GM23338 (cell line): ENCODE measurements at regions not wholly inside any gene's neighbourhood (a gene's known extent, or its start where the extent isn't known, plus 50 kb on each side); places are given as distances from the start of the nearest gene placed in this dataset.

ENCODE experiments used
- ATAC-seq: fragments of 200-7000 bp; cut with Tn5 transposase; 3 replicates; pipeline ENCODE4 v1.9.1; 2020
- DNase-seq: peaks from one replicate; pipeline ENCODE4 v3.0.0-alpha.2; 2015; ENCODE audit warnings: low spot score
- H2AFZ ChIP-seq: fragments of 200-600 bp; sonication (generic); 2 replicates; pipeline ENCODE4 v1.8.0; 2016; ENCODE audit warnings: antibody characterized with exemption, mild to moderate bottlenecking, moderate library complexity
- H3F3A ChIP-seq: fragments of 200-600 bp; sonication (generic); replicated peaks from 2 replicates; pipeline ENCODE4 v1.8.0; 2017; ENCODE audit warnings: antibody characterized with exemption, mixed run types, low read depth
- H3K27ac ChIP-seq: fragments of 200-600 bp; sonication (generic); 2 replicates; pipeline ENCODE4 v1.6.1; 2016; ENCODE audit warnings: low read depth
- H3K27me3 ChIP-seq: fragments of 200-600 bp; sonication (generic); 2 replicates; pipeline ENCODE4 v1.8.0; 2016; ENCODE audit warnings: mild to moderate bottlenecking, mixed run types, moderate library complexity; ENCODE audit not compliant: insufficient read depth
- H3K36me3 ChIP-seq: fragments of 200-600 bp; sonication (generic); 2 replicates; pipeline ENCODE4 v1.8.0; 2016; ENCODE audit warnings: mild to moderate bottlenecking; ENCODE audit not compliant: insufficient read depth
- H3K4me1 ChIP-seq: fragments of 200-600 bp; sonication (generic); 2 replicates; pipeline ENCODE4 v1.8.0; 2016; ENCODE audit warnings: mild to moderate bottlenecking, moderate library complexity; ENCODE audit not compliant: insufficient read depth
- H3K4me2 ChIP-seq: fragments of 200-600 bp; sonication (generic); 2 replicates; pipeline ENCODE4 v1.7.1; 2017; ENCODE audit warnings: mixed run types
- H3K4me3 ChIP-seq: fragments of 200-600 bp; sonication (generic); 2 replicates; pipeline ENCODE4 v1.6.1; 2016; ENCODE audit warnings: mixed run types
- H3K79me2 ChIP-seq: fragments of 200-600 bp; sonication (generic); replicated peaks from 2 replicates; pipeline ENCODE4 v1.8.0; 2017; ENCODE audit warnings: mild to moderate bottlenecking; ENCODE audit not compliant: insufficient read depth
- H3K9me2 ChIP-seq: fragments of 200-600 bp; sonication (generic); 2 replicates; pipeline ENCODE4 v1.8.0; 2017; ENCODE audit not compliant: insufficient read depth
- H4K20me1 ChIP-seq: fragments of 200-600 bp; sonication (generic); replicated peaks from 2 replicates; pipeline ENCODE4 v1.8.0; 2017; ENCODE audit warnings: mild to moderate bottlenecking; ENCODE audit not compliant: insufficient read depth
- H3K27ac Mint-ChIP-seq: 2 replicates; pipeline ENCODE4 v1.8.0; 2020; ENCODE audit warnings: inconsistent platforms, mild to moderate bottlenecking, moderate library complexity, mixed read lengths
- H3K27me3 Mint-ChIP-seq: 3 replicates; pipeline ENCODE4 v1.8.0; 2022; ENCODE audit warnings: low read depth, mild to moderate bottlenecking, moderate library complexity, mixed read lengths, inconsistent platforms; ENCODE audit not compliant: insufficient read depth, poor library complexity
- H3K36me3 Mint-ChIP-seq: 3 replicates; pipeline ENCODE4 v1.8.0; 2021; ENCODE audit warnings: low read depth, mild to moderate bottlenecking, inconsistent platforms, moderate library complexity, mixed read lengths
- H3K4me1 Mint-ChIP-seq: 3 replicates; pipeline ENCODE4 v1.8.0; 2020; ENCODE audit warnings: mild to moderate bottlenecking, inconsistent platforms, mixed read lengths
- H3K4me3 Mint-ChIP-seq: 3 replicates; pipeline ENCODE4 v1.8.0; 2021; ENCODE audit warnings: moderate library complexity, mild to moderate bottlenecking, inconsistent platforms, mixed read lengths
- H3K9me3 Mint-ChIP-seq: 3 replicates; pipeline ENCODE4 v1.8.0; 2020; ENCODE audit warnings: moderate library complexity, mild to moderate bottlenecking, inconsistent platforms, mixed read lengths
- EZH2 ChIP-seq: fragments of 200-600 bp; sonication (generic); IDR thresholded peaks from one replicate; pipeline ENCODE4 v1.8.0; 2017; ENCODE audit warnings: antibody characterized with exemption, mild to moderate bottlenecking, low read depth; ENCODE audit not compliant: unreplicated experiment
- EZH2phosphoT487 ChIP-seq: fragments of 200-600 bp; sonication (generic); IDR thresholded peaks from one replicate; pipeline ENCODE4 v1.8.1; 2018; ENCODE audit warnings: antibody characterized with exemption; ENCODE audit not compliant: unreplicated experiment
- NANOG ChIP-seq: IDR thresholded peaks from 2 replicates; pipeline ENCODE4 v1.6.1; 2016; ENCODE audit warnings: antibody characterized with exemption, borderline replicate concordance
- STAT1 ChIP-seq: IDR thresholded peaks from one replicate; pipeline ENCODE4 v1.6.1; 2016; ENCODE audit warnings: antibody characterized with exemption; ENCODE audit not compliant: unreplicated experiment
- ZNF114 ChIP-seq: fragments of 250-450 bp; sonication (Bioruptor Pico); IDR thresholded peaks from 2 replicates; pipeline ENCODE4 v1.5.0; 2020; ENCODE audit warnings: mild to moderate bottlenecking, moderate library complexity
- TF ChIP-seq, protein P1 (sequence below): IDR thresholded peaks from 2 replicates; pipeline ENCODE4 v1.6.1; 2016; ENCODE audit warnings: antibody characterized with exemption
- TF ChIP-seq, protein P2 (sequence below), 2 experiments: fragments of 200-600 bp in 1 of 2; sonication (generic) in 1 of 2; conservative IDR thresholded peaks; 2 replicates each; pipeline versions ENCODE4 v1.5.1 to v1.6.1; 2016 to 2017; ENCODE audit warnings: antibody characterized with exemption in 2 of 2, low read depth in 2 of 2, mild to moderate bottlenecking in 2 of 2, moderate library complexity in 1 of 2
- TF ChIP-seq, protein P3 (sequence below): IDR thresholded peaks from one replicate; pipeline ENCODE4 v1.6.1; 2018; ENCODE audit warnings: antibody characterized with exemption; ENCODE audit not compliant: unreplicated experiment

DNA sequence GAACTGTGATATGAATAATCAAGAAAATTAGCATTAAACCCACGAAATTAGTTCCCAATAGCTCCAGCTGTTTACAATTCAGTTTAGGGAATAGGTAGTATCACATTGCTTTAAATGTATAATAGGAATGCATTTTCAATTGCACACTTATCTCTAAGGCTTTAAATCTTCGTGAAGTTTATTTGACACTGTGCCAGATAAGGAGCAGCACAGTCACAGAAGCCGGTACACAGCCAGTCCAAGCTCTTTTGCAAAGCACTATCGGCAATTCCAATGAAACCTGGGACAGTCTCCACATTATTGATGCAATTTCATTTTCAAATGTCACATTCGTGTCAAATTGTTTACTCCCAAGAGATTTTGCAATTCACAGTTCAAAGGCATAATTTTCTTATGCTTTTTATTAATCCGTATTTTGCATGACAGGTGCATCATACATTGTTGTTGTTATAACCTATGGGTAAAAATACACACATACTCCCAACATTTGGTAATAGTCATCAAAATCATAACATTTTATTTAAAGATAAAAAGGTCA lies 602.8 kb downstream of the RPS29 start (continued):
- TF ChIP-seq, protein P1, sequence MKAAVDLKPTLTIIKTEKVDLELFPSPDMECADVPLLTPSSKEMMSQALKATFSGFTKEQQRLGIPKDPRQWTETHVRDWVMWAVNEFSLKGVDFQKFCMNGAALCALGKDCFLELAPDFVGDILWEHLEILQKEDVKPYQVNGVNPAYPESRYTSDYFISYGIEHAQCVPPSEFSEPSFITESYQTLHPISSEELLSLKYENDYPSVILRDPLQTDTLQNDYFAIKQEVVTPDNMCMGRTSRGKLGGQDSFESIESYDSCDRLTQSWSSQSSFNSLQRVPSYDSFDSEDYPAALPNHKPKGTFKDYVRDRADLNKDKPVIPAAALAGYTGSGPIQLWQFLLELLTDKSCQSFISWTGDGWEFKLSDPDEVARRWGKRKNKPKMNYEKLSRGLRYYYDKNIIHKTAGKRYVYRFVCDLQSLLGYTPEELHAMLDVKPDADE: no peak

DNA sequence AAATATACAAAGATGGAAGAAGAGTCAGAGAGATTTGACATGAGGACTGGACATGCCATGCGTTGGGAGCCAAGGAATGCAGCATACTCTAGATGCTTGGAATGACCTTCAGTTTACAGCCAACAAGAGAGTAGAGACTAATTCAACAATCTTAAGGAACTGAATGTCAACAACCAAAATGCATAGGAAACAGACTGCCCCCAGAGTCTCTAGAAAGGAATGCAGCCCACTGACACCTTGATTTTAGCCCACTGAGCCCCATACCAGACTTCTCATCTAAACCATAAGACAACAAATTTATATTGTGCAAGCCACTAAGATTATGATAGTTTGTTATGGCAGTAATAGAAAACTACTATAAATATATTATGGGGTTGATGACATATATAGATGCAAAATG lies 611.2 kb downstream of the RPS29 start:
- Histone ChIP-seq H2AFZ (no peak overlapping the region), H3K79me2 (no peaks in the 10 kb centered on the region), H3F3A (no peaks in the 10 kb centered on the region), H3K27me3 (no peaks in the 10 kb centered on the region), H3K27ac (no peak overlapping the region), H3K9me2 (no peaks in the 10 kb centered on the region), H3K36me3 (no peaks in the 10 kb centered on the region), H3K4me2 (no peak overlapping the region), H3K4me3 (no peak overlapping the region), H3K4me1 (no peaks in the 10 kb centered on the region), H4K20me1 (no peaks in the 10 kb centered on the region)
- Mint-ChIP-seq H3K4me3 (no peak overlapping the region), H3K36me3 (no peaks in the 10 kb centered on the region), H3K27me3 (no peaks in the 10 kb centered on the region), H3K27ac (no peak overlapping the region), H3K4me1 (0 out of 3 replicates have a peak, but pooled peaks cover 2% of the 10 kb centered on the region), H3K9me3 (no peaks in the 10 kb centered on the region)
- no peak for TF ChIP-seq EZH2phosphoT487
- no peak for TF ChIP-seq EZH2
- TF ChIP-seq, protein P1: no peak
- TF ChIP-seq, protein P2, sequence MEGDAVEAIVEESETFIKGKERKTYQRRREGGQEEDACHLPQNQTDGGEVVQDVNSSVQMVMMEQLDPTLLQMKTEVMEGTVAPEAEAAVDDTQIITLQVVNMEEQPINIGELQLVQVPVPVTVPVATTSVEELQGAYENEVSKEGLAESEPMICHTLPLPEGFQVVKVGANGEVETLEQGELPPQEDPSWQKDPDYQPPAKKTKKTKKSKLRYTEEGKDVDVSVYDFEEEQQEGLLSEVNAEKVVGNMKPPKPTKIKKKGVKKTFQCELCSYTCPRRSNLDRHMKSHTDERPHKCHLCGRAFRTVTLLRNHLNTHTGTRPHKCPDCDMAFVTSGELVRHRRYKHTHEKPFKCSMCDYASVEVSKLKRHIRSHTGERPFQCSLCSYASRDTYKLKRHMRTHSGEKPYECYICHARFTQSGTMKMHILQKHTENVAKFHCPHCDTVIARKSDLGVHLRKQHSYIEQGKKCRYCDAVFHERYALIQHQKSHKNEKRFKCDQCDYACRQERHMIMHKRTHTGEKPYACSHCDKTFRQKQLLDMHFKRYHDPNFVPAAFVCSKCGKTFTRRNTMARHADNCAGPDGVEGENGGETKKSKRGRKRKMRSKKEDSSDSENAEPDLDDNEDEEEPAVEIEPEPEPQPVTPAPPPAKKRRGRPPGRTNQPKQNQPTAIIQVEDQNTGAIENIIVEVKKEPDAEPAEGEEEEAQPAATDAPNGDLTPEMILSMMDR (conservative IDR thresholded peaks at IDR 0.05; ENCODE audit: low read depth in 2 of 2): peak; percentile 40 to 53
- no peak for TF ChIP-seq ZNF114 (CRISPR knock-in tag)
- DNase-seq: peak; percentile 59
- ATAC-seq: peak; percentile 69

DNA sequence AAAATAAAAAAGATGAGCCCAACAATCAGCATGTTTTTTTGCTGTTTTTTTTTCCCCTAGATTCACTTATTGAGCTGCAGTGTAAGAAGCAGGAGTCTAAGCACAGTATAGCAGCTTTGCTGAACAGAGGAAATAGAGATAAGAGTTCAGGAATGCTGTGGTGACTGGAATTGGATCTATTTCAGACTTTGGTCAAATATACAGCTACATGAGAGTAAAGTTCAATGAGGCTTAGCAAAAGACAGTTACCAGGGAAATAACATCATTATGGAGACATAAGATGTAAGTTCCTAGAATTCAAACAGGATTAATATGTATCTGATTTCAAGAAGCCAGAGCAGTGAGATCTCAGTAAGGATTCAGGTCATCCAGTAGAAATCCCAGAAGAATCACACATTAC lies 613.0 kb downstream of the RPS29 start:
- Histone ChIP-seq H3K4me2 (no peak overlapping the region), H3F3A (no peaks in the 10 kb centered on the region), H3K4me3 (no peak overlapping the region), H4K20me1 (no peaks in the 10 kb centered on the region), H3K27me3 (no peaks in the 10 kb centered on the region), H2AFZ (no peak overlapping the region), H3K4me1 (no peaks in the 10 kb centered on the region), H3K27ac (no peak overlapping the region), H3K36me3 (no peaks in the 10 kb centered on the region), H3K9me2 (no peaks in the 10 kb centered on the region), H3K79me2 (no peaks in the 10 kb centered on the region)
- no peak for DNase-seq
- ATAC-seq: no peak
- H3K36me3 Mint-ChIP-seq: no peaks in the 10 kb centered on the region
- H3K27ac Mint-ChIP-seq: no peak overlapping the region
- no peak overlapping the region for H3K4me3 Mint-ChIP-seq
- no peaks in the 10 kb centered on the region for H3K9me3 Mint-ChIP-seq
- H3K4me1 Mint-ChIP-seq: no peaks in the 10 kb centered on the region; the same call in 2 of the 3 replicates
- no peaks in the 10 kb centered on the region for H3K27me3 Mint-ChIP-seq
- TF ChIP-seq STAT1 (no peak), NANOG (no peak), ZNF114 (CRISPR knock-in tag) (no peak)
- TF ChIP-seq, protein P3, sequence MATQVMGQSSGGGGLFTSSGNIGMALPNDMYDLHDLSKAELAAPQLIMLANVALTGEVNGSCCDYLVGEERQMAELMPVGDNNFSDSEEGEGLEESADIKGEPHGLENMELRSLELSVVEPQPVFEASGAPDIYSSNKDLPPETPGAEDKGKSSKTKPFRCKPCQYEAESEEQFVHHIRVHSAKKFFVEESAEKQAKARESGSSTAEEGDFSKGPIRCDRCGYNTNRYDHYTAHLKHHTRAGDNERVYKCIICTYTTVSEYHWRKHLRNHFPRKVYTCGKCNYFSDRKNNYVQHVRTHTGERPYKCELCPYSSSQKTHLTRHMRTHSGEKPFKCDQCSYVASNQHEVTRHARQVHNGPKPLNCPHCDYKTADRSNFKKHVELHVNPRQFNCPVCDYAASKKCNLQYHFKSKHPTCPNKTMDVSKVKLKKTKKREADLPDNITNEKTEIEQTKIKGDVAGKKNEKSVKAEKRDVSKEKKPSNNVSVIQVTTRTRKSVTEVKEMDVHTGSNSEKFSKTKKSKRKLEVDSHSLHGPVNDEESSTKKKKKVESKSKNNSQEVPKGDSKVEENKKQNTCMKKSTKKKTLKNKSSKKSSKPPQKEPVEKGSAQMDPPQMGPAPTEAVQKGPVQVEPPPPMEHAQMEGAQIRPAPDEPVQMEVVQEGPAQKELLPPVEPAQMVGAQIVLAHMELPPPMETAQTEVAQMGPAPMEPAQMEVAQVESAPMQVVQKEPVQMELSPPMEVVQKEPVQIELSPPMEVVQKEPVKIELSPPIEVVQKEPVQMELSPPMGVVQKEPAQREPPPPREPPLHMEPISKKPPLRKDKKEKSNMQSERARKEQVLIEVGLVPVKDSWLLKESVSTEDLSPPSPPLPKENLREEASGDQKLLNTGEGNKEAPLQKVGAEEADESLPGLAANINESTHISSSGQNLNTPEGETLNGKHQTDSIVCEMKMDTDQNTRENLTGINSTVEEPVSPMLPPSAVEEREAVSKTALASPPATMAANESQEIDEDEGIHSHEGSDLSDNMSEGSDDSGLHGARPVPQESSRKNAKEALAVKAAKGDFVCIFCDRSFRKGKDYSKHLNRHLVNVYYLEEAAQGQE: no peak
